HG03175 (cell line): ENCODE measurements at regions not wholly inside any gene's neighbourhood (a gene's known extent, or its start where the extent isn't known, plus 50 kb on each side); places are given as distances from the start of the nearest gene placed in this dataset.
A peak's percentile ranks its signal among the peaks of the same experiment; 100 is the strongest.

Source experiments
- ATAC-seq: cut with Tn5 transposase; IDR thresholded peaks from one replicate; pipeline ENCODE4 v1.9.1; 2021; ENCODE audit warnings: mild to moderate bottlenecking, moderate library complexity; ENCODE audit not compliant: unreplicated experiment

DNA sequence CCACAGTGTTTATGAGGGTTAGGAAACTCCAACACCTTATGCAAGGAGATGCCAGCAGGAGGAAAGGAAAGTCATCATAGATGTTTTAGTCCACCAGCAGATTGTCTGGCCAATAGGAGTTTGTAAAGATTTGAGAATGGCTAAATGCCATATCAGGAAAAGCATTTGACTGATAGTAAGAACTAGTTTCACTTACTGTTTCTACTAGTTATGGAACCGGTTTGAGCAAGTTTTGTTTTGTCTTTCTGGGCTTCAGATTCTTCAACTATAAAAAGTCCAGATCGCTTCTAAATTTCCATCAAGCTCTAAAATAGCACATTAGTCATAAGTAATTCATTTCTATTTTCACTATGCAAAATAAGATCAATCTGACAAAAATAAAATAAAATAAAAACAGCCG is 254.8 kb upstream of the TMCO5A start:
- no peak for ATAC-seq

DNA sequence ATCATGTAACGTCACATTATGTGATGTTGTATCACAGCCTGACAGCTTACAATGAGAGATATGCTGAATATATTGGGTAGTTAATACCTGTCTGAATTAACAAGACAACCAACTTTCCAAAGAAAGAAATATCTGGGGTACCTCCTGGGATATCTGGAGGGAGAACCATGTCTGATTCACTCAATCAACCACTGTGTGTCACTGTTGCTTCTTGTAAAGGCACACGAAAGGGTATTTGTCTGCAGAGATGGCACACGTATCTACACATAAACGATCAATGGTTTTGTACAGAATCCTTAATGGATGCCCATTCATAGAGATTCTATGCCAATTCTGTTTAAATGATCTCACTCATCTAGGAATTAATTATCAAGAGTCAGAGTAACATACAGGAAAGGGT is 252.1 kb upstream of the TMCO5A start:
- ATAC-seq, result no peak

DNA sequence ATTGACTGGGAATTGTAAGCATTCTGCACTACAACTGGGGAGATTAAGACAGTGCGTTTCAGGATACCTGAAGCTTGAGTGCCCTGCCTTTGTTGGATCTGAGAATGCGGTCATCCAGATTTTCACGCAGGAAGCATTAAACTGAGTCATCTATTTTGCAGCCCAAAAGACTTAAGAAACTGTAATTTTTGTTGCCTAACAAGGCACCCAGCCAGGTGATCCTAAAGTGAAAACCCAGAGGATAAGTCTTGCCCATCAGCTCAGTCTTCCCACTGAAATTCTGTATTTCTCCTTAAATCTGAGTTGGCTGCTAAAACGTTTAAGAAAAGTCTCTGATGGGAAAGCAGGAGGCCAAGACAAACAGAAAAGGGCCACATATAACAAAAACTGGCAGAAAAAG is 242.5 kb upstream of the TMCO5A start:
- no peak for ATAC-seq

DNA sequence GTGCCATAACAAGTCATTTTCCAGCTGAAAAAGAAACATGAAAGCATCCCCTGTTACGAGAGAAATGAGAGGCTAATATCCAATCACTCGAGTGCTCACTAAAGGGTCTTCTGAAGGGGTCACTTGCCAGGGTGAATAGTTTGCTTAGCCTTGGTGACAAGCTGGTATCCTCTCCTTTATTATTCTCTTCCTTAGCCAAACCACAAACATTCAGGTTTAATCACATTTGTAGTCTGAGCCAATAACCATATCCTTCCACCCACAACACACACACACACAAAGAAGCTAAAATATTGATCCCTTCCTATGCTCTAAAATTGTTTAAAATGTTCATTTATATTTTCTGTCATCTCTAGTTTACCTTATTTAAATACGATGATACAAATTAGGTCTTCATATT is 240.5 kb upstream of the TMCO5A start:
- ATAC-seq, result no peak

DNA sequence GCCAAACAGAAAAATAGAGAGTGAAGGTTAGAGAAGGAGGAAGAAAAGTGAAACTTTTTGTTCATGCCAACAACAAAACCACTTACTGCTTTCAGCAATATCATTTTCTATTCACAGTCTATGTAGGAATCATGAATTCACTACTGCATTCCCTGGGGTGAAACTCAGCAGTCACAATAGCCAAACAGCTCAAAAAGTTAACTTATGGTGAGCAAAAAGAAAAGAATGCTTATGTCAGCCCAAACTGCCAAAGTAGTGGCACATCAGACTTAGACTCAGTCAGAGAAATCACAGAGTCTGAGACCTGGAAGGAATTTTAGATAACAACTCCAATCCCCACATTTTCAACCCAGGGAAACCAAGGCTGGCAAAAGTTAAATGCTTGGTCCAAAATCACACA is 238.7 kb upstream of the TMCO5A start:
- no peak for ATAC-seq

DNA sequence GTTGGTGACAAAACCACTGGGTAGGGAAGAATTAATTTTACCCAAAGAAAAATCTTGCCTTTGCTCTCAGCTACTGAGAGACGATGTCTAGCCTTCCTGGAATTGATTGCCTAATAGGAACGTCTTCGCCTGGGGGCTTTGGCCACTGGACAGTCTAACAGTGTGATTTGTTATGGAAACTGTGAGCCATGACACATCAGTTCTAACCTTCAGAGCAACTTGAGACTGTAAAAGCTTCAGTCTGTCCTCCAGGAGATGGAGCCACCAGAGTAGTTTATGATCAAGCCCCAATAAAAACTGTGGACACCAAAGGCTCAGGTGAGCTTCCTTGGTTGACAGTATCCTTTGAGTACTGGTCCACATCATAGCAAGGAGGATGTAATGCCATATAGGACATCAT is 235.8 kb upstream of the TMCO5A start:
- no peak for ATAC-seq

DNA sequence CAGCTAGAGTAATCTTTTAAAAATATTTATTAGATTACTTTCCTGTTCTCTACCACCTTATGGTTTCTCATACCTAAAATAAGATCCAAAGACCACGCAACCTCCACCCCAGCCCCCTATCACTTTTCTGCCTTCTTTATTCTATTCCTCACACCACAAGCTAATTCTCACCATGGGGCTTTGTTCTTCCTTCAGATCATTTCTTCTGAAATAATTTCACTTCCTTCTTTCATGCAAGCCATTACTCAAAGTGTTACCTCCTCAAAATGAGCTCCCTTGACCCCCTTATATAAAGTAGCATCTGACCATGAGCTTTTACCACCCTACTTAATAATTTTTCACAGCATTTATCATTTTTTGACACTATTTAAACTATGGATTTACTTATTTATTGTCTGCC is 233.2 kb upstream of the TMCO5A start:
- ATAC-seq, result no peak

DNA sequence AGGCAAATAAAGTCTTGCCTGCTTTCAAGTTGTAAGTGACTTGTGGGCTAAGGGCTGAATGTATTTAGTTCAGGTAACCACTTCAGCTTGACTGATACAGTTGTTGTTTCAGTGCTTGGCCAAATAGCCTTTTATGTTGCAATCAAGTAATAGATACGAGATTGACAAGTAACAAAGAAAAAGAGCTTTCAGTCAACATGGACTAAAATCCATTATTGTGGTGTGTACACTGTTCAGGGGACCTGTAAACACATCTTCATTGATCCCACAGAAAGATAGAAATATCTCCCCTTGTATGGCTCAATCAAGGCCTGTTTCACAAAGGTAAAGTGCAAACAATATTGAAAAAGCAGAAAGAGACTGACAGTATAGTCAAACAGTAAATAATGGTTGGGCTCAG is 224.8 kb upstream of the TMCO5A start:
- ATAC-seq, result no peak

DNA sequence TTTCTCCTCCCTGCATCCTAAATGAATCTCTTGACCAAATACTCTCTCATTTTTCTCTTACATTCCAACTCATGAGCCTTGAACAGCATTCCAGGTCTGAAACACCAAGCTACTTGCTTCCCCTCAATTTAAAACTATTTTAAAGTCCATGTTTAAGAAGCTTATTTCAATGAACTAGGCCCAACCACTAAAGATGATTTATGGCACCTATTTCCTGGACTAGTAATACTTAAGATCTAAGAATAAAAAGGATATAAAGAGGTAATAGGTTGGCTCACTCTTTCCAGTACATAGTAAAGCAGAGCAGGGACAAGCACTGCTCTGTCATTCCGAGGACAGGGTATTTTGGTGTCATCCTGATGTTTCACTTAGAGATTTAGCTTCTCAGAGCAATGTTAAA is 219.3 kb upstream of the TMCO5A start:
- no peak for ATAC-seq

DNA sequence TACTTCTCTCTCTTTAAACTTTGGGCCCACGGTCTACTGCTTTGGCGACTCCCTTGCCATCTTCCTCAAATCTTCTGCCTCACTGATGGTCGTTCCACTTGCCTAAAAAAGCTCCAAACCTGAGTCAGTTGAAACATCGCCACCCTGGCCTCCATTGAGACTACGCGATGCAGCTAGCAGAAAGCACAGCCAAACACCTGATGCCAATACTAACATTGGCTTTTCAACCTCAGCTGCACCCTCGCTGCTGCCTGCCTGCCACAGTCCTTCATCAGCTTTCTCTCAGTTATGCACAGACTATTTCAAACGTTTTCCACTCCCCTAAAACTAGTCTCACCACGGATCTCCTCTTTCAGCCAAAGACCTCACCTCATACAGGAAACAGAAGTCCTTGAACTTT is 214.2 kb upstream of the TMCO5A start:
- no peak for ATAC-seq

DNA sequence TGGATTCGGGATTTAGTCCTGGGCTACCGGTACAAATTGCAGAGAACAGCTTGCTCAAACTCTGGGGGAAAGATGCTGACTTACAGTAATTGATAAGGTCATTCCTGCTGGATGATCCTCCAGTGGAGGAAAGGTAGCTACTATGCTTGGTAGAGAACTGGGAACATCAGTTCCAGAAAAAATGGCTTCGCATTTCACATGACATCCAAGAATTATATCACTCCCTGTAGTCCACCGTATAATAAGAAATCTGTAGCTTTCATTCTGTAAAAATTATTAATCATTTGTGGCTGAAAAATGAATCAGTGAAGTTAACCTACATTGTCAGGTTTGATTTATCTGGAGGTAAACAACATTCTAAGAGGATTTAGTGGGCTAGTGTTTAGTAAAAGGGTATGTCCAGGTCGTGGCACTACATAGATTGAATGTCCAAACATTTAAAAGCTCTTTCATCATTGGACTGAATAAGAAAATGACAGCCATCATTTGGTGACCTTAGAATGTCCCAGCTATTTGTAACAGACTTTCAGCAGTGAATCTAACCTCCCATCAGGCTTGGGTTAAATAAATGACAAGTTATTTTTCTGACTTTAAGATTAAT is 203.2 kb upstream of the TMCO5A start:
- no peak for ATAC-seq

DNA sequence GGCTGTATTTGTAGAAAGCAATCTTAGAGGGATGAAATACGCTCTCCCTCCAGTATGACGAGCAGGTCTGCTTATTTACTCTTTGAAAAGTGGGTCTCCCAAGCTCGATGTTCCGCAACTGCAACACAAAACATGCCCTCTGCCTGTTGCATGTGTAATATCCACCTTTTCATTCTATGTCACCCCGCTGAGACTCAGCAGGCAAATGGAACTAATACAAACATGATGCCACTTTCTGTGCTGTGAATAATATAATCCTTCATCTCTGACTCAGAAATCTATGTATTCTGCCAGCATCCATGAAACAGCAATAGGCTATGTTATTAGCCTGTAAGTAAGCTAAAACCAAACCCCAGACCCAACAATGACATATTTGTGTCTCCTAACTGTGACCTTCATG is 200.8 kb upstream of the TMCO5A start:
- ATAC-seq, result no peak

DNA sequence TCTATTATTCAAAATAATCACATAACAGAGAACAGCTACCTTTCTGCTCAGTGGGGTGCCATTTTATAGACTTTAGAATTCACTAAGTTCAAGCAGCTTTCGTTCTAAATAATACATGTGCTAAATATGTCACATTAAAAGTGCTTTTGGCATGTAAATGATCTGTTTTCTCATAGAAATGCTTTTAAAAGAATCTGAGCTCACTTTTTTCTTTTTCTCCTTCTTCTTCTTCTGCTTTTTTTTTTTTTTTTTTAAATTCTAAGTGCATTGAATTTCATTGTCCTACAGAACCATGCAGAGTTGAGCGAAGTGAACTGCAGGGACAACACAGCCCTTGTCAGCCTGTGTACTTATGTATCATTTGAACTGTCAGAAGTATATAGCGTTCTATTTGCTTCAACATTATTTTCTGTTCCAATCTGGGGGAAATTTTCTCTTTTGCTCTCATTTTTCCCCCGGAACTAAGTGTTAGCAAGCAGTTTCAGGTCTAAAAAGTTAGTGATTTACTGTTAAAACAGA is 193.8 kb upstream of the TMCO5A start:
- no peak for ATAC-seq

DNA sequence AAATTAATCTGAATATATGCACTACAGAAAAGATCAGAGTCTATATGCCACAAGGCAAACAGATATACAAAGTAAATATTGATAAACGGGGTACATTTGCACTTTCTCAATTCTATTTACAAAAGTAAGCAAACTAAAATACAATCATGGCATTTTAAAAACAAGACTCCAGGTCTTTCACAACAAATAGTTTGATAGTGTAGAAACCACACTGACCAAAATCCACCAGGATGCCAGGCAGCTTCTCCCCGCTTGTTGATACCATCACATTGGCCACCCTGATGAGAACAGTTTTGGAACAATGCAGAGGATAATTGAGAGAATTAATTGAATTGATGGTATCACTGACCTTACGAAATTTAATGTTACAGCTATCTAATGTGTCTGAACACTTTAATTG is 190.6 kb upstream of the TMCO5A start:
- no peak for ATAC-seq

DNA sequence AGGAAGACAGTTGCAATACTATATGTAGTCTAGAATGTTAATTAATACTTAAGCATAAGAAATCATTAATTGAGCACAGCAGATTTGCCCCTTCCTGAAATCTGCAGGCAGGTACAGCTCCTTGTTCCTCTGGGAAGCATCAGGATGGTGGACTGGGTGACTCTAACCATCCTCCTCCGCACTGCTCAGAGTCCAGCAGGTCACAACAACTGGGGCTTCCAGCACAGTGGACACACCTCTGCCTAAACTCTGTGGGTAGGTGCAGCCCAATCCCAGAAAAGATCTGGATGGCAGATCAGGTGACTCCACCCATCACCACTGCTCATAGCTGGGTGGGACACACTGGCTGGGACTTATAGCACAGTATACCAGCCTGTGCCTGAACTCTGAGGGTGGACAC is 189.9 kb upstream of the TMCO5A start:
- ATAC-seq, result no peak

DNA sequence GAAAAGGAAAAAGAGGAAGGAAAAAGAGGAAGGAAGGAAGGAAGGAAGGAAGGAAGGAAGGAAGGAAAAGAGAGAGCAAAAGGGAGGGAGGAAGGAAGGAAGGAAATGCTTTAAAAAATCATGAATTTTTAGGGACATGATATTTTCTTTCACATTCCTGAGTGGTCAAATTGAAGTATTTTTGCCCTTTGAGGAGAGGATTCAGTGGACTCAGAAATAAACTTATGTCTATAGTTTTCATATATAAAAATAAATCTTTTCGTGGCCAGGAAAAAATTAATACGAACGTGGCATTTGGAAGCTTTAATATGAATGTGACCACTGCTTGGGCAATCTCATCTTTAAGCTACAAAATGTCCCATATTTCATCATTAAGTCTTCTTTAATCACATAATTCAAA is 183.0 kb upstream of the TMCO5A start:
- ATAC-seq, result no peak

DNA sequence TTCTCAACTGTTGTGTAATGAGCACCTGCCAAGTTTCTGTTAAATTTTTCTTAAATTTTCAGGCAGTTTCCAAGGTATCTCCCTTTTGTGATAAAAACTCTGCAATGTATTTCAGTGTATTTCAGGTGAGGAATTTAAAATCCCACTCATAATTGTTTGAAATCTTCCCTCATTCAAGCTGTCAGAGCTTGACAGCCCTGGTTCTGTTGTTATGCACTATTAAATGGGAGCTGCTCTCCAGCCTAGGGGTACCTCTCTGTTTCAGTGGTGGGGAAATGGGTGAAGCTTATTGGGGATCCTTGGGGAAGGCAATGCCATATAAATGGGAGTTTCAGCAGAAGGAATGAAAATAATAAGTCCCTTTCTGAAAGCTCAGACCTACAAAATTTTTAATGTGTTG is 178.0 kb upstream of the TMCO5A start:
- ATAC-seq, result no peak

DNA sequence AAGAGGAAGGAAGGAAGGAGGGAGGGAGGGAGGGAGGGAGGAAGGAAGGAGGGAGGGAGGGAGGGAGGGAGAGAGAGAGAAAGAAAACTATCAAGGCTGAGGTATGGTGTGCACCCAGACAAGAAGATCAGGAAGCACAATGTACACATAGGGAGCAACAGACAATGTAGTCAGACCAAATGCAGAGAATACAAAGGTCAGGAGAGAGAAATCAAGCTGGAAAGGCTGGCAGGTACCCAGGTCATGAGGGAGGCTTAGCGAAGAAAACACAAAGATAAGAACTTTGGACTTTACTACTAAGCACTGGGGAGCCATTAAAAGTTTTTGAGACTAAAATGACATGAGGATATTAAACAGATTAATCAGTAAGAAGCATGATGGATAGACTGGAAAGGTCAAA is 176.0 kb upstream of the TMCO5A start:
- ATAC-seq, result no peak

DNA sequence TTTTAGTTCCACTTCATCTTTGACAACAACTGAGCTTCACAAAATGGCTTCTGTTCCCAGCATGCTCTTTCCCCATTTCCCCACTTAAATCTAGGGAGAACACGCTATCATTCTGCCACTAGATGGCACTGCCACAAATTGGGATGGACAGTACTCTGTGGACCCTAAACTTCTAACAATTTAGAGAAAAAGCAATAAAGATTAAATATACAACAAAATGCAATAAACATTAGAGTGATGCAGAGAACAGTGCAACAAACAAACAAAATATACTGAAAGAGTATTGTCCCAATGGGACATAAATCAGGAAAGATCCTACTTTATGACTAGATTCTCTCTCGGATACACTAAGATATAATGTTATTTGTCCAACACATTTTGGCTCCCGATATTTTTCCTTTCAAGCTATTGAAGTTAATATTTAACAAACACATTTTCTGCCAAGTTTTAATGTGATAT is 169.7 kb upstream of the TMCO5A start:
- ATAC-seq, result peak; percentile 60

DNA sequence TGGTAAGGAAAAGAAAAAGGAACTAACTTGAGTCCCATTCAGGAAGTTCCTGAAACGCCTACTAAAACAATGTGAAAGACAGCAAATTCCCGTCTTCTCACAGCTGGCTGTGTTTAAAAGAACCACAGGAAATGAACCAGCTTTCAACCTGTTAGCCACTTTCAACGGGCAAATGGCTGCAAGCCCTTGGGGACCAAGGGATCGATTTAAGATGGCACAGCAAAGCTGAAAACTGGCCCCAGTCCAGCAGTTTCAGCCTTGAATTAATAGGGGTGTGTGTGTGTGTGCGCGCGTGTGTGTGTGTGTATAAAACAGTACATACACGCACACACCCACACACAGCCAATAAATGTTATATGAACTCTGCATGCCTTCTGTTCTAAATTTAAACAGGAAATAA is 168.7 kb upstream of the TMCO5A start:
- ATAC-seq, result no peak

DNA sequence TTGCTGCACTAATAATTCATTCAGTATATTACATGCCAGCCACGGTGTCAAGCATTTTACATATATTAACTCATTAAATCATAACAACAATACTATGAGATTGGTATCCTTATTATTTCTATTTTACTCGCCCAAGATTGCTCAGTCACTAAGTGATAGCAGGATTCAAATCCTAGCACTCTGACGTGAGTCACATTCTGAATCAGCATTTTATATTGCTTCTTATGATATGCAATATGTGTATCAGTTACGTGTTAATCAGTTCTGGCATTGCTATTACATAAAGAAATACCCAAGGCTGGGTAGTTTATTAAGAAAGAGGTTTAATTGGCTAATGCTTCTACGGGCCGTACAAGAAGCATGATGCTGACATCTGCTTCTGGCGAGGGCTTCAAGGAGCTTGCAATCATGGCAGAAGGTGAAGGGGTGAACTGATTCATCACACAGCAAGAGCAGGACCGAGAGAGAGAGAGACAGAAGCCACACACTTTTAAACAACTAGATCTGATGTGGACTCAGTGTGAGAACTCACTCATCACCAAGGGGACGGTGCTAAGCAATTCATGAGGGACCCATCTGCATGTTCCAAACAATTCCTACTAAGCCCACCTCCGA is 166.5 kb upstream of the TMCO5A start:
- ATAC-seq, result no peak

DNA sequence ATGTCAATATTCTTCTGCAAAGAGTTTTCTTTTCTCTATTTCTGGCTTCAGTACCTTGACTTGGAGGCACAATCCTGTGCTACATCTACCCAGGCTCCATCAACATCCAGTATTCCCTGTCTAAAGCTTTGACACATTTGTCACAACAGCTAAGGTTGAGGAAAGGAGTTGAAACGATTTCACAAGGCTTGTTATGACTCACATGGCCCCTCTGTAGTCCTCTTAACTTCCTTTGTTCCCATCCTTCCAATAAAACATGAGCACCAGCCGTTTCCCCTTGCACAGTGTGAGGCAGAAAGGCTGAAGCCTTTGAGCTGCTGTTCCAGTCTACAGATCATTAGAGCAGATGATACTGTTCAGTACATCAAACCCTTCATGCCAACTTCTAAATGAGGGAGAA is 163.0 kb upstream of the TMCO5A start:
- no peak for ATAC-seq
